Prostate gland (tissue), 2 donors: ENCODE measurements at regions not wholly inside any gene's neighbourhood (a gene's known extent, or its start where the extent isn't known, plus 50 kb on each side); places are given as distances from the start of the nearest gene placed in this dataset.

Experiments used
- DNase-seq: peaks from one replicate; pipeline ENCODE4 v3.0.0-alpha.2; 2019; ENCODE audit warnings: low spot score
- H3K27ac ChIP-seq, 2 donors: fragments of 200-600 bp; sonication (generic); 2 replicates each; pipeline ENCODE4 v1.5.1; 2017 to 2019
- H3K27me3 ChIP-seq: fragments of 200-600 bp; sonication (generic); replicated peaks from 2 replicates; pipeline ENCODE4 v1.5.1; 2019; ENCODE audit not compliant: insufficient read depth
- H3K36me3 ChIP-seq, 2 donors: fragments of 200-600 bp; sonication (generic); 1 replicate in 1 of 2; 2 replicates in 1 of 2; pipeline versions ENCODE4 v1.5.1 to v1.8.1; 2017 to 2019
- H3K4me1 ChIP-seq: fragments of 200-600 bp; sonication (generic); replicated peaks from 2 replicates; pipeline ENCODE4 v1.5.1; 2019
- H3K4me3 ChIP-seq, 2 donors: fragments of 200-600 bp; sonication (generic); 2 replicates each; pipeline ENCODE4 v1.5.1; 2017 to 2019
- H3K9me3 ChIP-seq: fragments of 200-600 bp; sonication (generic); 2 replicates; pipeline ENCODE4 v1.5.1; 2017
- POLR2A ChIP-seq: fragments of 450-650 bp; IDR thresholded peaks from one replicate; pipeline ENCODE4 v1.6.1; 2016; ENCODE audit warnings: antibody characterized with exemption, mild to moderate bottlenecking
- POLR2AphosphoS5 ChIP-seq: sonication (generic); formaldehyde crosslinking; IDR thresholded peaks from one replicate; pipeline ENCODE4 v1.6.1; 2017; ENCODE audit warnings: antibody characterized with exemption
- WGBS: methylation state at CpG from one replicate; pipeline ENCODE4 v1.1.5; 2018; 5-methylcytosine and 5-hydroxymethylcytosine counted together
- intact Hi-C: fragments of 100-400 bp; cut with DNase I; formaldehyde crosslinking; loops from one replicate; pipeline ENCODE4 v1.14.2; 2022
- TF ChIP-seq, protein P1 (sequence below), 4 experiments: fragments of 200-600 bp in 2 of 4; fragments of 450-650 bp in 2 of 4; sonication (generic) in 2 of 4; IDR thresholded peaks; 1 replicate in 3 of 4; 2 replicates in 1 of 4; pipeline ENCODE4 v1.5.1; 2016 to 2019; ENCODE audit warnings: antibody characterized with exemption in 4 of 4, mild to moderate bottlenecking in 2 of 4, moderate library complexity in 2 of 4

DNA sequence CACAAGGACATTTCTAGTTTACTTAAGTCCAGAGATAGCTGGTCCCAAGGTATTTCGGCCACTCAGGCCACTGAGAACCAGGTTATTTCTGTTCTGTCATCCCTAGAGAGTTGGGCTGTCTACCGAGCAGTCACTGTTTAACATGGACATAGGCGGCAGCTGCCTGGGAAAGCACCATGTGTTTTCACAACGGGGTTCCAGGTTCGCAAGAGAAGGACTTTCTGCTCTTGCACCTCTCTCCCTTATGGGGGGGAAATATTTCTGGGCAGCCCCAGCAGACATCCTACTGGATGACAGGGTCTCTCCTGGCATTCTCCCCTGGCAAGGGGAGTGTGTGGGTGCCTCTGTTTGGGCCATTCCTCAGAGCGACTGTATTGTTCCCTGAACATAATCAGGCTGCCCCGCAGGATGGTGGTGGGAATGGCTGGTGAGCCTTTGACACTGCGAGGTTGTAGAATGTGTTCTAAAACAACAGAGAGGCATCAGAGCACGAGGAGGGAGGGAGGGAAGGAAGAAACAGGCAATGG, 64.4 kb upstream of the DUSP22 start:
- TF ChIP-seq, protein P1, sequence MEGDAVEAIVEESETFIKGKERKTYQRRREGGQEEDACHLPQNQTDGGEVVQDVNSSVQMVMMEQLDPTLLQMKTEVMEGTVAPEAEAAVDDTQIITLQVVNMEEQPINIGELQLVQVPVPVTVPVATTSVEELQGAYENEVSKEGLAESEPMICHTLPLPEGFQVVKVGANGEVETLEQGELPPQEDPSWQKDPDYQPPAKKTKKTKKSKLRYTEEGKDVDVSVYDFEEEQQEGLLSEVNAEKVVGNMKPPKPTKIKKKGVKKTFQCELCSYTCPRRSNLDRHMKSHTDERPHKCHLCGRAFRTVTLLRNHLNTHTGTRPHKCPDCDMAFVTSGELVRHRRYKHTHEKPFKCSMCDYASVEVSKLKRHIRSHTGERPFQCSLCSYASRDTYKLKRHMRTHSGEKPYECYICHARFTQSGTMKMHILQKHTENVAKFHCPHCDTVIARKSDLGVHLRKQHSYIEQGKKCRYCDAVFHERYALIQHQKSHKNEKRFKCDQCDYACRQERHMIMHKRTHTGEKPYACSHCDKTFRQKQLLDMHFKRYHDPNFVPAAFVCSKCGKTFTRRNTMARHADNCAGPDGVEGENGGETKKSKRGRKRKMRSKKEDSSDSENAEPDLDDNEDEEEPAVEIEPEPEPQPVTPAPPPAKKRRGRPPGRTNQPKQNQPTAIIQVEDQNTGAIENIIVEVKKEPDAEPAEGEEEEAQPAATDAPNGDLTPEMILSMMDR (IDR thresholded peaks at IDR 0.05), result no peak
- Histone ChIP-seq H3K9me3 (no peaks in the 10 kb centered on the region), H3K4me1 (no peaks in the 10 kb centered on the region), H3K4me3 (no peak overlapping the region), H3K36me3 (no peaks in the 10 kb centered on the region), H3K27ac (no peak overlapping the region), H3K27me3 (no peaks in the 10 kb centered on the region)
- no peak for DNase-seq
- 78% methylated on average over 9 of the region's 9 CpGs for WGBS
- intact Hi-C loops, result no loop called here

DNA sequence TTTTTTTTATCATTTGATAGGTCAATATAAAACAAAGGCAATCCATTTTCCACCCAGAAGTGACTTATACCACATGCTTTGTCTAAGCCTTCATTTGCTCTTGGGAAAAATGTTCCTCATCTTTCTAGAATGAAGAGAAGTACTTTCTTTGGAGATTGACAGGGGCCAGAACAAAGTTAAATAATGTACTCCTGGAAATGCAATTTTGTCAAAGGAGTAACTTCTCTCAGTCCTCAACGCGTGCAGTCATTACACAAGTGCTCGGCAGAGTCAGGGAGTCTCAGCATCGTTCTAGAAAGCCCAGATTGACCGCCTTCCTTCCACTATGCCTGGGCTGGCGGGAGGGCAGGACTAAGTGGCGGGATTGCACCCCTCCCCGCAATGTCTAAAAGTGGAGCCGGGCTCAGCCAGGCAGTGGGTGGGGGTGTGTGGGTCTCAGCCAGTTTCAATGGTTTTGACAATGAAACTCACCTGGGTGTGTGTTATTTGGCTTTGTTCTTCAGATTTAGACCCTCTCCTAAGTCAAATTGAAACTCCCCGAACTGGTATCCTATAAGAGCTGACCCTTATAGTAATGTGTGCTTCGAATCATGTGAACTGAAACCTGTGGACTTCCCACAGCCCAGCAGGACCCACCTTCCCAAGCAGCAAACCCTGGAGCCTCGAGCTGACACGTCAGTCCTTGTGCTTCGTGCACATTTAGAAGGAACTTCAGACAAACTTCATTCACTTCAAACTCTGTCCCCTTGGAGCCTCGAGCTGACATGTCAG, 63.2 kb upstream of the DUSP22 start:
- H3K27me3 ChIP-seq, result no peaks in the 10 kb centered on the region
- intact Hi-C loops, result no loop called here
- 84% methylated on average over 15 of the region's 15 CpGs for WGBS
- H3K9me3 ChIP-seq, result no peaks in the 10 kb centered on the region
- no peaks in the 10 kb centered on the region for H3K36me3 ChIP-seq
- H3K4me1 ChIP-seq, result no peaks in the 10 kb centered on the region
- H3K4me3 ChIP-seq, result no peak overlapping the region
- TF ChIP-seq, protein P1 (IDR thresholded peaks at IDR 0.05), result no peak
- TF ChIP-seq POLR2AphosphoS5, result no peak
- no peak for TF ChIP-seq POLR2A
- H3K27ac ChIP-seq, result no peak overlapping the region
- DNase-seq, result no peak

DNA sequence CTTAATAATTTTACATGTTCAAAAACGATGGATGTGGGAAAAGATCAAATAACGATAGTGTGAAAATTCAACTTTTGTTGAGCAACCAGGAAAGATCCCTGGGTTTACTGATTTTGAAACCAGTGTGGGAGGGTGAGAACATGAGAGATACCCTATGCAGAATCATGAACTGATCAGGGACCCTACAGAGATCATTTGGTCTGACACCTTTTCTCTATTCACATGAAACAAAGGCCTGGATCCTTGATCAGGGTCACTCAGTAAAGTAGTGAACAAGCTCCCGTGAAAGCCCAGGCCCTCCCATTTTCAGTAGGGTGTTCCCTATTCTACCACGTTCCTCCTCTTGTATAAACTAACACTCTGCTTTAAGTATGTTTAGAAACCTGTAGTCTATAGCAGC, 60.5 kb upstream of the DUSP22 start:
- no peak overlapping the region for H3K4me3 ChIP-seq

DNA sequence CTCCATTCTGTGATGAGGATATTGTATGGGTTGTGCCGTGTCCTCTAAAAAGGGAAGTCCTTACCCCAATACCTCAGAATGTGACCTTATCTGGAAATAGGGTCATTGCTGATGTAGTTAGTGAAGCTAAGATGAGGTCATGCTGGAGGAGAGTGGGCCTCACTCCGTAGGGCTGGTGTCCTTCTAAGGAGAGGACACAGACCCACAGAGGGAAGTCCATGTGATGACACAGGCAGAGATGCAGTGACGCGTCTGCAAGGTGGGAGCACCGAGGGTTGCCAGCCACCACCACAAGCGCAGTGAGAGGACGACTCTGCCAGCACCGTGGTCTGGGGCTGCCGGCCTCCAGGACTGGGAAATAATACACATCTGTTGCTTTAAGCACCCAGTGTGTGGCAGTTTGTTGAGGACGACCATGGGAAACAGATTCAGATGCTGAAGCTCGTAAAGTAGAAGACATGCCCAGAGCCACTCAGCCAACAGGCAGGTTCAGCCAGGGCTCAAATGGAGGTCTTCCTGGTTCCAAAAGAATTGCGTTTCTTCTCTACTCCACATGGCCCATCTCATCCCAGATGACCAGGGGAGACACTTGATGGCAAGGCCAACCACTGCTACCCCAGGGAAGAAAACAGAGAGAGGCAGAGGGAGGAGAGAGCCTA, 59.2 kb upstream of the DUSP22 start:
- Histone ChIP-seq H3K27ac (no peak overlapping the region), H3K9me3 (no peaks in the 10 kb centered on the region), H3K36me3 (no peaks in the 10 kb centered on the region), H3K4me1 (no peaks in the 10 kb centered on the region), H3K4me3 (no peak overlapping the region), H3K27me3 (no peaks in the 10 kb centered on the region)
- TF ChIP-seq POLR2AphosphoS5, result no peak
- TF ChIP-seq, protein P1 (IDR thresholded peaks at IDR 0.05), result no peak
- no peak for TF ChIP-seq POLR2A
- WGBS, result 88% methylated on average over 12 of the region's 12 CpGs
- intact Hi-C loops, result no loop called here
- DNase-seq, result no peak

More for the DNA sequence above, 60.5 kb upstream of the DUSP22 start:
- DNase-seq, result no peak
- Histone ChIP-seq H3K36me3 (no peaks in the 10 kb centered on the region), H3K9me3 (no peaks in the 10 kb centered on the region), H3K27me3 (no peaks in the 10 kb centered on the region), H3K4me1 (no peaks in the 10 kb centered on the region), H3K27ac (no peak overlapping the region)
- TF ChIP-seq, protein P1 (IDR thresholded peaks at IDR 0.05), result no peak
- TF ChIP-seq POLR2AphosphoS5 (no peak), POLR2A (no peak)
- intact Hi-C loops, result no loop called here
- WGBS, result 77% methylated on average over 4 of the region's 4 CpGs
